Fibroblast of pulmonary artery (primary cell): ENCODE measurements at regions not wholly inside any gene's neighbourhood (a gene's known extent, or its start where the extent isn't known, plus 50 kb on each side); places are given as distances from the start of the nearest gene placed in this dataset.

Source experiments
- DNase-seq: peaks from one replicate; pipeline ENCODE4 v3.0.0-alpha.2; 2010; ENCODE audit warnings: low read depth
- H3K4me3 ChIP-seq: replicated peaks from 2 replicates; pipeline ENCODE4 v1.5.1; 2011; ENCODE audit warnings: low read depth, mild to moderate bottlenecking, control low read depth, low read length, moderate library complexity
- CTCF ChIP-seq: IDR thresholded peaks from 2 replicates; pipeline ENCODE4 v1.5.1; 2011; ENCODE audit warnings: mild to moderate bottlenecking, control low read depth, low read length, inconsistent platforms; ENCODE audit errors: missing control alignments

- TF ChIP-seq CTCF = no peak
- no peak for DNase-seq
- H3K4me3 ChIP-seq = no peak overlapping the region
Measured at GRCh38 chr9:38201844-38202243, 132.8 kb upstream of the SHB start.

GRCh38 chr9:38200431-38200830, 131.4 kb upstream of the SHB start:
- TF ChIP-seq CTCF = no peak
- H3K4me3 ChIP-seq = no peak overlapping the region
- DNase-seq = no peak

- TF ChIP-seq CTCF = no peak
- H3K4me3 ChIP-seq = no peak overlapping the region
- DNase-seq = no peak
Measured at GRCh38 chr9:38198140-38198539, 129.1 kb upstream of the SHB start.

- H3K4me3 ChIP-seq = no peak overlapping the region
- no peak for TF ChIP-seq CTCF
- no peak for DNase-seq
Measured at GRCh38 chr9:38196714-38197113, 127.7 kb upstream of the SHB start.

- H3K4me3 ChIP-seq = no peak overlapping the region
- no peak for TF ChIP-seq CTCF
Measured at GRCh38 chr9:38195737-38196161, 126.7 kb upstream of the SHB start.

GRCh38 chr9:38194870-38195269, 125.8 kb upstream of the SHB start:
- H3K4me3 ChIP-seq = no peak overlapping the region
- no peak for DNase-seq
- no peak for TF ChIP-seq CTCF

More at GRCh38 chr9:38195737-38196161, 126.7 kb upstream of the SHB start:
- no peak for DNase-seq

GRCh38 chr9:38192731-38193265, 123.8 kb upstream of the SHB start:
- DNase-seq = no peak
- no peak for TF ChIP-seq CTCF
- H3K4me3 ChIP-seq = no peak overlapping the region
